ENCODE measurements at regions not wholly inside any gene's neighbourhood (a gene's known extent, or its start where the extent isn't known, plus 50 kb on each side); places are given as distances from the start of the nearest gene placed in this dataset.
"Not testable (repeated sequence)": the region's sequence is repeated elsewhere in the genome, so short reads cannot be mapped to it uniquely, and the experiment has no call there.

- DNase-seq (ENCODE audit: low read depth): no peak
Observed at GRCh38 chr3:137820366-137820765, 56.3 kb downstream of the SOX14 start.

- DNase-seq (ENCODE audit: low read depth): no peak
Observed at GRCh38 chr3:137835096-137835495, 71.0 kb downstream of the SOX14 start.

- no peak for DNase-seq (ENCODE audit: low read depth)
Observed at GRCh38 chr3:137845194-137845593, 81.1 kb downstream of the SOX14 start.

GRCh38 chr3:137845666-137846065 is 81.6 kb downstream of the SOX14 start:
- DNase-seq (ENCODE audit: low read depth): no peak

GRCh38 chr3:137852391-137852830 is 88.3 kb downstream of the SOX14 start:
- DNase-seq (ENCODE audit: low read depth): no peak

- no peak for DNase-seq (ENCODE audit: low read depth)
Observed at GRCh38 chr3:137854533-137855261, 90.6 kb downstream of the SOX14 start.

GRCh38 chr3:137866001-137866400 is 101.9 kb downstream of the SOX14 start:
- no peak for DNase-seq (ENCODE audit: low read depth)

- no peak for DNase-seq (ENCODE audit: low read depth)
Observed at GRCh38 chr3:137866933-137867332, 102.8 kb downstream of the SOX14 start.

GRCh38 chr3:137867611-137868010 is 103.5 kb downstream of the SOX14 start:
- no peak for DNase-seq (ENCODE audit: low read depth)

- DNase-seq (ENCODE audit: low read depth): no peak
Observed at GRCh38 chr3:137869022-137869421, 104.9 kb downstream of the SOX14 start.

- DNase-seq (ENCODE audit: low read depth): not testable (repeated sequence)
Observed at GRCh38 chr3:137872589-137872988, 108.5 kb downstream of the SOX14 start.

- DNase-seq (ENCODE audit: low read depth): not testable (repeated sequence)
Observed at GRCh38 chr3:137896842-137897241, 113.1 kb upstream of the CLDN18 start.

GRCh38 chr3:137906985-137907649 is 102.8 kb upstream of the CLDN18 start:
- no peak for DNase-seq (ENCODE audit: low read depth)

GRCh38 chr3:137924628-137925027 is 85.3 kb upstream of the CLDN18 start:
- DNase-seq (ENCODE audit: low read depth): no peak

GRCh38 chr3:137925080-137925479 is 84.9 kb upstream of the CLDN18 start:
- DNase-seq (ENCODE audit: low read depth): no peak

GRCh38 chr3:137926991-137927390 is 83.0 kb upstream of the CLDN18 start:
- DNase-seq (ENCODE audit: low read depth): no peak

- DNase-seq (ENCODE audit: low read depth): no peak
Observed at GRCh38 chr3:137930976-137931375, 79.0 kb upstream of the CLDN18 start.

- DNase-seq (ENCODE audit: low read depth): no peak
Observed at GRCh38 chr3:137938876-137939275, 71.1 kb upstream of the CLDN18 start.

- no peak for DNase-seq (ENCODE audit: low read depth)
Observed at GRCh38 chr3:137944593-137944992, 65.4 kb upstream of the CLDN18 start.

- peak; percentile 68 for DNase-seq (ENCODE audit: low read depth)
Observed at GRCh38 chr3:137946356-137946973, 63.5 kb upstream of the CLDN18 start.

- DNase-seq (ENCODE audit: low read depth): no peak
Observed at GRCh38 chr3:137947117-137947516, 62.8 kb upstream of the CLDN18 start.

- no peak for DNase-seq (ENCODE audit: low read depth)
Observed at GRCh38 chr3:137948400-137949072, 61.4 kb upstream of the CLDN18 start.
